NCI-H526 (cell line): ENCODE measurements at regions not wholly inside any gene's neighbourhood (a gene's known extent, or its start where the extent isn't known, plus 50 kb on each side); places are given as distances from the start of the nearest gene placed in this dataset.

Source experiments
- DNase-seq, 2 experiments: peaks; one replicate each; lab custom pipeline; 2025; lab: John Stamatoyannopoulos, UW

DNA sequence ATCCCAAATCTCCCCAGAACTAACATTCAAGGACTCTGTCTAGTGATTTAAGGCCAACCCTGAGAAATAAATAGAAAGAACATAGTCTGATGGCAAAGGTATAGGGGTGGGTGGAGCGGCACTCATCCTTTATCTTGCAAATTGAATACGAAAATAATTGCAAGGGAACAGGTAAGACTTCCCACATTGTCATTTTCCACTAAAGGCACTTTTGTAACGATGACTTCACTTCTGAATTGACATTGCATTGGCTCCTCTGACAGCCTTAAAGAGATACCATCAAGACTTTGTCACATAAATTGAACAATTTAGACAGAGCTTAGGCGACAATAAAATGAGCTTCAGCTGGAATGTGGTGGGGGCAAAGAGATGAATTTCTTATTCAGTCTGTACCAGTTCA lies 75.3 kb upstream of the PLCL2 start:
- DNase-seq, result no peak

DNA sequence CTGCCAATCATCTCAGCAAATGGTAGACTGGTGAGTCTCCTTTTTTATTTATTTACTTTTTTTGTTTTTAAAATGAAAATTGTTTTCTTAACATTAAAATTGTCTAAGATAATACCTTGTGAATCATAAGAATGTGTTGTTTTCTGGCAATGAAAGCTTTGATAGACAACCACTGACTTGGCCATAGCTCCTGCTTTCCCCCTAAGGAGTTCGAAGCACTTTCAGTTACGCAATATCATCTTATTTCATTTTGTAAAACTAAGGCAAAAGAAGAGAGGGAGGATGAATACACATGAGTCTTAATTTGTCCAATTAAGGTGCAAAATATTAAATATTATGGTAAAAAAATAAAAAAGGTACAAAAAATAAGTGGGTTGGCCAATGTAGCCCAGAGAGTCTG lies 74.8 kb upstream of the PLCL2 start:
- no peak for DNase-seq

DNA sequence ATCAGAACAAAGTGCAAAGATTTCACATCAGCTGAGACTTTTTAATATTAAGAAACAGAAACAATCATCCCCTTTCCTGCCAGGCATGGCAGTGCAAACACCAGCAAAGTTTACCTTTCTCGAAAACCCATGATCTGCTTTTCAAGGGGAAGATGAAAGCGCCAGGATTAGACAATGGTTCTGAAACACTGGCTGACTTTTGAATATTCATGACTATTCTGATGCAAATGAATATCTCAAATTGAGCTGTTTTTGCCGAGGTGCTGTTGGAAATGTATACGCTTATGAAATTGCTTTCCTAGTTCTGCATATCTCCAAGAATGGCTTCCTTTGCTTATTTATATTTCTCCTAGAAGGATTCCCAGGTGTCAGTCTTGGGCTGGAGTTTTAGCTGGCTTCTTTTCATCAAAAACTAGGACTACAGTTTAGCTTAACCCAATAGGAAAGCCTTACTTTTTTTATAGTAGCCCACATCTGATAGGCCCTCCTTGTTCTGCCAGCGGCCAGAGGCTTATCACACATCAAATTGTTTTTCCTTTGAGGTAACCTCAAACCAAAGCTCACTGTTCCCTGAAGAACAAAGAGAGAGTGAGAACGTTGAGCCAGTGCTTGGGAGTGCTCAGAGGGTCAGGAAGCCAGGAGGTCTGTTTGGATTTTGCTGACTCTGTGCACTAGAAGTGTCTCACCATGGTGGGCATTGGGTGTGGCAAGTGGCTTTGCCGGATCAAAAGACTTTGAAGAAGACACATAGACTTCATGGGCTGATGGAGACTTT lies 74.0 kb upstream of the PLCL2 start:
- DNase-seq, result no peak

DNA sequence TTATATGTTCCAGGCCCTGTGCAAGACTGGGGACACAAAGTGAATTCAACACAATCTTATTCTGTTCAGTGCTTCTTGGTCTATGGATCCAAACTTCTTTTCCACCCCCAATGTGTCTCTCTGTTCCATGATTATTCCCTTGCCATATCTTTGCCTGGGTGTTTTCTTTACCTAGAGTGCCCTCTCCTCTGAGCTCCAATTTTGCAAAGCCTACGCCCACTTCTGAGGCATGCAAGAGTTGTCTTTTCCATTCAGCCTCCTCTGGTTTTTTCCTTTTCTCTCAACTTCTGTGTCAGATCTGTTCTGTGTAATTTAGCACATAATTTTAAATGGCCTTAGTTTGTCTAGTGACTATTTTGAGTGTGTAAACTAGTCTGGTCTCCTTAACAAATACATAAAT lies 72.8 kb upstream of the PLCL2 start:
- no peak for DNase-seq

DNA sequence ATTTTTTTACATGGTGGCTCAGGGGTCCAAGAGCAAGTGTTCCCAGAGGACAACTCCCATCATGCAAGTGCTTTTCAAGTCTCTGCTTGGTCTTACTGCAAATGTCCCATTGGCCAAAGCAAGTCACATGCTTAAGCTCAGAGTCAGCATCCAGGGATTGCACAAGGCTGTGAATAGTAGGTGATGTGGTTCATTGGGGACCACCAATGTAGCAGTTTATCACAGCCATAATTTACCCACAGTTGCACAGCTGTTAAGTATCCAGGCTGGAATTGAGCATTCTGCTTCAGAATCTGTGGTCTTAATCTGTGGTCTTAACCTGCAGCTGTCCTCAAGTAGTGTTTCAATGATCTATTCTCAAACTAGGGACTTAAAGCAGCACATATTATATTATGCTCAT lies 71.4 kb upstream of the PLCL2 start:
- DNase-seq, result no peak

DNA sequence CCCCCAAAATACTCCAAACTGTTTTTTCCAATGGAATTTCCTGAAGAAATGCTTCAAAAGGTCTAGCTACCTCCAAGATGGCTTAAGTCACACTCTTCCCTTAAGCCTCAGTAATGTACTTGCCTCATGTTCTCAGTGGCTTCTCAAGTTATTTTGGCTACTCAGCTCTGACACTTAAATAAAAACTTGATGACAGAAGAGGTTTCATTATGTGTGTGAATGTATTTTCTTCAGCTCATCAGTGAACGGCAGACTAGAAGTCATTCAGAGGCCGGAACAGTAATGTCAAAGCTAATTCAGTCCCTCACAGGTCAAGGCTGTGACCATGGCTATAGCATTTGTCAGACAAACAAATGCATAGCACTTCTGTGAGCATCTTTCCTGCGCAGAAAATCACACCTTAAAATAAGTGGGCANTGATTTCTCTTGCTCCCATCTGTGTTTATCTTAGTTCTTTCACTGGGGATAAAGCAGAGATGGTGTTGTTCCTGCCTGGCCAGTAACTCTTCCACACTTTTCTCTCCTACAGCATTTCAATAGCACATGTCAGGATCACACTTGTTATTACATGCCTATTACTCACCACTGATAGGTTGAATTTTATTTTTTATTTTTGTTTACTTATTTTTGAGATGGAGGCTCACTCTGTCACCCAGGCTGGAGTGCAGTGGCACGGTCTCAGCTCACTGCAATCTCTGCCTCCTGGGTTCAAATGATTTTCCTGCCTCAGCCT lies 68.5 kb upstream of the PLCL2 start:
- no peak for DNase-seq

DNA sequence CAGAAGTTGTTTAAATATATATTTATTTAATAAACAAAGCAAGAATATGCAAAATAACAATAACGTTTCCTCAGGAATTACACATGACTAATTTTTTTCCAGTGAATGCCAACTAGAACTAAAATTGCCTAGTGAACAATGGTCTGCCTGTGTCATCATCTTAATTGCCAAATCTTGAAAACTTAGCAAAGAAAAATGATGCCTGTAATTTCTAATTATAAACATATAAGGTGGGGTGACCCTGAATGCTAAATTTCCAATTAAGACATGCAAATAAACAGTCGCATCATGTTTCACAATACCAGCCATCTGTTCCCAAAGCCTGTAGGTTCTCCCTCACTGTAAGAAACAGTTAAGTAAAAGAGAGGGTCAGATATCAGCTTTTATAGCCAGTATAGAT lies 67.6 kb upstream of the PLCL2 start:
- peak; percentile 16 to 41 for DNase-seq

DNA sequence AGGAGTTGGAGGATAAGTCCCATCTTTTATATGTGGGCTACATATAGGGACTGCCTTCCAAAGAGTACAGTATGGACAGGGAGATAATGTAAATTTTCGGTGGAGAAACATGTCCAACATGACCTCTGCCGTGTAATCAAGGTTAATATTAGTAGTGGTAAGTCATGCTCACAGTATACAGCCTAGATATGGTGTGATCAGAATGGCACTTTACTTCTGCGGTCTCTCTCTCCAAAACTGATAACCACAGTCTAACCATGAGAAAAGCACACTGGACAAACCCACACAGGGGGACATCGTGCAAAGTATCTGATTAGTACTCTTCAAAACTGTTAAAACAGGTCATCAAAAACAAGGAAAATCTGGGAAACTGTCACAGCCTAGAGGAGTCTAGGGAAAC lies 66.6 kb upstream of the PLCL2 start:
- no peak for DNase-seq

DNA sequence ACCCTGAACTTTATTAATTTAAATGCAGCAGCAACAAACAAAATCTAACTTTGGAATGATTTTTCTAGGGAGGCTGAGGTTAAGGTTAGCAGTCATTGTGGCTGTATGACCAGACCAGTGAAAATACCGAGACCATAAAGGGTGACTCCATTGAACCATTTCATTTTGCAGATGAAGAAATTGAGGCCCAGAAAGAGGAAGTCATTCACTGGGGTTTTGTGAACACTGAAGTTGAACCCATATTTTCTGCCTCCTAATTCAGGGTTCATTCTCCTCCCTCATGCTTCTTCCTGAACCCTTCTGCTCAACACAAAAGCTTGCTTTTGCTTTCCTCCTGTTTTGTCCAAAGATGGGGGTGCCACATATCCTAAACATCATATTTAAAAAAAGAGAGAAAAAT lies 65.8 kb upstream of the PLCL2 start:
- DNase-seq, result no peak

DNA sequence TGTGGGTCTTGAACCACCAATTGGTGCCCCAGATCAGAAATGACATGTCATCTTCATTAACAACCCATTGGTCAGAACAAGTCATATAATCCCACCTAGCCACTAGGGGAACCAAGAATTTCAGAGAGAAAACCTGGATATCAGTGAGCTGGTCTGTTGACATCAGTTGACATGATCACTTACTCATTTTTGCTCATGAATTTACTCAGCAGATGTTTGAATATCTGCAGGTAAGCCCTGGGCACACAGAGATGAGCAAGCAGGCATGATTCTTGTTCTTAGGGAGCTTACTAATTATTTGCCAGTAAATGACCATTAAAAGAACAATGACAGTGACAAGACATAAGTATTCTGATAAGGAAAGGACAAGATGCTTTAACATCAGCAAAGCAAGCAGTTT lies 64.3 kb upstream of the PLCL2 start:
- DNase-seq, result no peak

DNA sequence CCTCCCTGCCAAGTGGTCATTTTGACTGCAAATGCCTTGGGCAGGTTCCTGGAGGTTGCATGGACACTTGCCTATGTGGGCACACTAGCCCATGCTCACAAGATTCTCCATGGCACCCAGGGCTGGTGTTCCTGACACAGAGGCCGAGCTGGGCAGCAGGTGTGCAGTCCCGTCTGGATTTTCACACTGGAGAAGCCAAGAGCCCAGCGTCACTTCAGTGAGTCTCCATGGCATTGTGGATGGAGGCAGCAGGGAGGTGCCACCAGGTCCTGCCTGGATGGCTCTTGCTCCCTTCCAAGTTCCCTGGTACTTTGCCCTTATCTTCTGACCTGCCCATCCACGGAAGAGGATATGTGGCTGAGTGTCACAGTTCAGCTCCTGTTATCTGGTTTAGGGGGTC lies 63.7 kb upstream of the PLCL2 start:
- DNase-seq, result no peak

DNA sequence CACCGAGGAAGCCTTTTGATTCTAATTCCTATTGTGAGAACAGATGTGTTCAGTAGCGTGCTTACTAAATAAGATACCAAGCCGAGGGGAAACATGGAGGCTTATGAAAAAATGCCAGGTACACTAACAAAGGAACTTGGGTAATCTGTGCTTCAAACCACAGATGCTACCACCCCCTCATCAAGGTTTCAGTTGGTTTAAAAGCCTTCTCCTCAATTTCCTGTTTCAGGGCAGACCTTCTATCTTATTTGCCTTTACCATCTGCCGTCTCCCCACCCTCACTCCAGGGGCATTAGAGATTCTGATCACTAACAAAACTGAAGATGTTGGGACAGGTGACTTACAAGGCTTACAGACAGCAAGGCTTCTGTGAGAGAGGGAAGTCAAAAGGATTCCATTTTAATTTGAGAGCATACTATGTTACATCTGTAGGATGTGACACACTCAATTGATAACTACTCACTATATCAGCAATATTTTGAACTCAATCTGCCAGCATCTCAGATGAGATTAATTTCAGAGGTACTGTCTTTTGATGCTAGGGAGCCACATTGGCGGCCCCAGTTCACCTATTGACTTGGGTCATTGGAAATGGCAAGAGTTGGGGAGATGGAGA lies 60.6 kb upstream of the PLCL2 start:
- no peak for DNase-seq

DNA sequence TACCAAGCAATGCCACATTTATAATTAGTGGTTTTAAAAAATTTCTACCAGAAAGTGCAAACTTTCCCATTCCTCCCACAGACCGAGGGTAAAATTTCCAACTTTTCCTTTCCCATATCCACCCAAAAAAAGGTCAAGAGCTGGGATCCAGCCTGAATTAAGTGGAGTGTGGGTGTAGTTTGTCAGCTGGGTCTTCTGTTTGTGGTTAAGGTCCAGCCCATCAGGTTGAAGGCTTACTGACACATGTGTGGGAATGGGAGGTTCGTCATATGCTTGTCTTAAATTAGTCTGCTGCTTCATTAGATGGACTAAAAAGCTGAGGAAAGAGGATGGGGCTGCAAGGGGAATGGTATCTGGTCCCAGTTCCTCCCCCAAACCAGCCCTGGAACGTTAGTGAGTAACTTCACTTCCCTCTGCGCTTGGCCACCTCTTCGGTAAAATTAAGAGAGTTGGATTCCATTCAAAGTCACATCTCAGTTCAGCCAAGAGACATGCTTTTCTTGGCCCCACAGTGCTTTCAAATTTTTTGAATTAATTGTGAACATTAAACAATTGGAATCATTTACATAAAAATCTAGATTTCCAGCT lies 59.0 kb upstream of the PLCL2 start:
- no peak for DNase-seq

DNA sequence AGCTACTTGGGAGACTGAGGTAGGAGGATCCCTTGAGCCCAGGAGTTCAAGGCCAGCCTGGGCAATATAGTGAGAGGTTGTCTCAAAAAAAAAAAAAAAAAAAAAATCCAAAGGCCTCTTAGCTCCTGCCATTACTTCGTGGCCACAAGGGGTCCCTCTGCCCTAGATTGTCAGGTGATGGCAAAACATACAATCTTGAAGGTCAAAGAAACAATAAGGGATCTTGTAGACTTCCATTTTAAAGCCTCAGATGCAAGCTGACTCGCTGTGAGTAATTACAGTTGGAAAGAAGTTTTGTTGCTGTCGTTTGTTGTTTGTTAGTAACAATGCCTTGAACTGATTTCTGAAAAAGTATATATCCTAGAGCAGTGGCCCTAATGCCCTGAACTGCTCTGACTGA lies 55.9 kb upstream of the PLCL2 start:
- peak in 1 of 2 experiments; percentile 24 for DNase-seq

DNA sequence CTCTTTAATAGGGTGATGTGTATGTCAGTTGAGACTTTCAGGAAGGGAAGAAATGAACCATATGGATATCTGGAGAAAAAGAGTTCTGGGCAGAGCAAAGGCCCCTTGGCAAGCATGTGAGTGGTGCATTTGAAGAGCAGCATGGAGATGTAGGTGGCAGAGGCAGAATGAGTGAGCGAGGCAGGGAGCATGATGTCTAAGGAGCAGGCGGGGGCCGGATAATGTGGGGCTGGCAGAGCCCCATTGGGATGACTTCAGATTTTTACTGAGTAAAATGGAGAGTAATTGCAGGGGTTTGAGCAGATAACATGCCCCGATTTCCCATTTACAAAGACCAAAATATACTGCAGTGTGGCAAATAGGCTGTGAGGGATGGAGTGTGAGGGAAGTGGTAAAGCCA lies 52.9 kb upstream of the PLCL2 start:
- DNase-seq, result no peak

DNA sequence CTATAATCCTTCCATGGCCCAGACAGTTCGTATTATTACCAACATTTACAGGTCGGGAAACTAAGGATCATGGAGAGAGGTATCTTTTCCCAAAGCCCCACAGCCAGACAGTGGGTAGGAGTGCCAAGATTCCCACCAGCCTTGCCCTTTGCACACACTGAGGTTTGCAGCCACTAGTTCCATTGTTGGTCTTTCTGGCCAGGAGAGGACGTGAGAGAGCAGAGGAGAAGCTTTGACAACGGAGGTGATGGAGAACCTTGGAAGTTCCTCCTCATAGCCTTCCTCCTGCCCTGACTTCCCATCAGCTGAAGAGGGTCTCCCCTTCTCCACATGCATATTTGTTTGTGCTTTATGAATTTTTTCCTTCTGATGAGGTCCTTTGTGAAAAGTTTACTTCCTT lies 50.5 kb upstream of the PLCL2 start:
- DNase-seq, result no peak

DNA sequence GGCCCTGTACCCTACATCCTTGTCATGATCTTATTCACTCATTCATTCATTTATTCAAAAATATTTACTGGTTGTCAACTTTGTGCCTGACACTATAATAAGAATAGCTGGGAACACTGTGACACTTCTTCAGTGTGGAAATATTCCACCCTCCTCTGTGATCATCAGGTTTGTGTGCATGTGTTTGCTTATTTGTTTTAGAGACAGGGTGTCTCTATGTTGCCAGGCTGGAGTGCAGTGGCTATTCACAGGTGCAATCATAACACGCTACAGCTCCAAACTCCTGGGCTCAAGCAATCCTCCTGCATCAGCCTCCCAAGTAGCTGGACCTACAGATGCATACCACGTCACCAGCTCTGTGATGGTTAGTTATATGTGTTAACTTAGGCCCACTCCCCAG lies 50.0 kb upstream of the PLCL2 start:
- no peak for DNase-seq
